Daoy (cell line): ENCODE measurements at regions not wholly inside any gene's neighbourhood (a gene's known extent, or its start where the extent isn't known, plus 50 kb on each side); places are given as distances from the start of the nearest gene placed in this dataset.

Experiments
- DNase-seq: peaks from one replicate; pipeline ENCODE4 v3.0.0-alpha.2; 2015; ENCODE audit warnings: low read depth

- no peak for DNase-seq
Measured at GRCh38 chr1:187079330-187079729, 250.6 kb downstream of the PLA2G4A start.

GRCh38 chr1:187091666-187092065, 262.9 kb downstream of the PLA2G4A start:
- peak; percentile 34 for DNase-seq

- no peak for DNase-seq
Measured at GRCh38 chr1:187092104-187092503, 263.4 kb downstream of the PLA2G4A start.

GRCh38 chr1:187096689-187097088, 267.9 kb downstream of the PLA2G4A start:
- DNase-seq, result no peak

- DNase-seq, result no peak
Measured at GRCh38 chr1:187110351-187110750, 281.6 kb downstream of the PLA2G4A start.

DNA sequence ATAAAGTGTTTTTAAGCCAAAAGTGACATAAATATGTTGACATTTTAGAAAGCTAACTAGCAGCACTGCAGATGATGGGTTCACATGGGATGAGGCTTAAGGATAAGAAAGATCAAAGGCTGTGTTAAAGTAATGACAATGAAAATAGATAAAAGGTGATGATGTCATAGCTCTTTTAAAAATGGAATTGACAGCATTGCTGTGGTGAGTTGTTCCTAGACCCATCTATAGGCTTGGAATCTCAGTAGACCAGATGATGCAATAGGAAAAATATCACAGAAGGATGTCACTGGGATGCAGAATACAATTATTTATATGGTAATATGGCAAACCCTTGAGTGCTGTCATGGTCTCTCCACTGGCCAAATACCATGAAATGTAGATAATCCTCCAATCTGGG, 286.0 kb downstream of the PLA2G4A start:
- DNase-seq, result no peak

DNA sequence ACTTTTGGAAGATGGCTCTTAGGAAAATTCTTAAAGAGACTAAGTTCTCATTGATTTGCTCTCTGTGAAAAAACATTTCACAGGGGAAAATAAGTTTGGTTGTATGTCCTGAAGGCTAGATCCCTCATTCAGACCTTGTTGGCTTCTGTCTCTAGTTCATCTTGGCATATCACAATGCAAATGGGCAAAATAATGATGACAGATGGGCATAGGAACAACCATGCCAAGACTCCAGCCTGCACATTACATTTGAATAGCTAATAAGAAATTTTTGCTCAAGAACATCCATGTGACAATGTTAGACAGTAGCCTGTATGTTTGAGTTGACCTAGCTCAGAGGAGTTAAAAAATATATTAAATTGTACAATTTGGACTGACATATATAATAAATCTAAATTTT, 292.9 kb downstream of the PLA2G4A start:
- no peak for DNase-seq

- DNase-seq, result no peak
Measured at GRCh38 chr1:187122566-187122965, 293.8 kb downstream of the PLA2G4A start.

- no peak for DNase-seq
Measured at GRCh38 chr1:187129132-187129531, 300.4 kb downstream of the PLA2G4A start.

DNA sequence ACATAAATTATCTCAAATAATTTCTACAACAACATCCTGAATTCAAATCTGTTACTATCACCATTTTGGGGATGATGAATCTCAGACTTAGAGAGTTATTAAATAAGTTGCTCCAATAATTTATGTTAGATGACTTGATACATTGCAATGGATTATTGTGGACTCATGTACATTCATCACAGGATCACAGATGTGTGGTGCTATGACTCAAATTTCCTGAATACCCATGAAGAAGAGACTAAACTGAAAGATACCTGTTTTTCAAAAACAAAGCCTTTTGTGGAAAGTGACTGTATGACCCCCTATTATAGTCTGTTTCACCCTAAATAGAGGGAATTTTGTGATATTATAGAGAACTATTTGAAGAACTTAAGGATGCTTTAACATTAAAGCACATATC, 315.0 kb downstream of the PLA2G4A start:
- no peak for DNase-seq

- no peak for DNase-seq
Measured at GRCh38 chr1:187146388-187146787, 317.6 kb downstream of the PLA2G4A start.

DNA sequence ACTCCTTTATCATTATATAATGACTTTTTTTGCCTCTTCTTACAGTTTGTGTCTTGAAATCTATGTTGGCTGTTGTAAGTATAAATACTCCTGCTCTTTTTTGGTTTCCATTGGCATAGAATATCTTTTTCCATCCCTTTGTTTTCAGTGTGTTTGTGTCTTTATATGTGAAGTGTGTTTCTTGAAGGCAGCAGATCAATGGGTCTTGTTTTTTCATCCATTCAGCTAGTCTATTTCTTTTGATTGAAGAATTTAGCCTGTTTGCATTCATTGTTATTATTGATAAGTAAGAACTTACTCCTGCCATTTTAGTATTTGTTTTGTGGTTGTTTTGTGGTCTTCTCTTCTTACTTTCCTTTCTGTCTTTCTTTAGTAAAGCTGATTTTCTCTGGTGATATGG, 322.8 kb downstream of the PLA2G4A start:
- DNase-seq, result no peak

DNA sequence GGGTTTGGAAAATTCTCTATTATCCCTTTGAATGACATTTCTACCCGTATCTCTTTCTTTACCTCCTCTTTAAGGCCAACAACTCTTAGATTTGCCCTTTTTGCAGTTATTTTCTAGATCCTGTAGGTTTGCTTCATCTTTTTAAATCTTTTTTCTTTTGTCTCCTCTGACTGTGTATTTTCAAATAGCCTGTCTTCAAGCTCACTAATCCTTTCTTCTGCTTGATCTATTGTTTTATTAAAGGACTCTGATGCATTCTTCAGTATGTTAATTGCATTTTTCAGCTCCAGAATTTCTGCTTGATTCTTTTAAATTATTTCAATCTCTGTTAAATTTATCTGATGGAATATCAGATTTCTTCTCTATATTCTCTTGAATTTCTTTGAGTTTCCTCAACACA, 324.3 kb downstream of the PLA2G4A start:
- no peak for DNase-seq

GRCh38 chr1:187157115-187157514, 328.4 kb downstream of the PLA2G4A start:
- DNase-seq, result no peak

DNA sequence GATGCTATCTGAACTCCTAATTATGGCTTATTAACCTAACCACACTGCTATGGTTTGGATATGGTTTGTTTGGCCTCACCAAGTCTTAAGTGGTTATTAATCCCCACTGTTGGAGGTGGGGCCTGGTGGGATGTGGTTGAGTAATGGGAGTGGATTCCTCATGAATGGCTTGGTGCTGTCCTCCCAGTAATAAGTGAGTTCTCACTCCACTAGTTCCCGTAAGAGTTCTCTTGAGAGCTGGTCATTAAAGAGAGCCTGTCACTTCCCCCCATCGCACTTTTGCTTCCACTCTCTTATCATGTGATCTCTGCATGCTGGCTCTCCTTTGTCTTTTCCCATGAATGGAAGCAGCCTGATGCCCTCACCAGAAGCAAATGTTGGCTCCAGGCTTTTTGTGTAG, 328.8 kb downstream of the PLA2G4A start:
- DNase-seq, result peak; percentile 27

DNA sequence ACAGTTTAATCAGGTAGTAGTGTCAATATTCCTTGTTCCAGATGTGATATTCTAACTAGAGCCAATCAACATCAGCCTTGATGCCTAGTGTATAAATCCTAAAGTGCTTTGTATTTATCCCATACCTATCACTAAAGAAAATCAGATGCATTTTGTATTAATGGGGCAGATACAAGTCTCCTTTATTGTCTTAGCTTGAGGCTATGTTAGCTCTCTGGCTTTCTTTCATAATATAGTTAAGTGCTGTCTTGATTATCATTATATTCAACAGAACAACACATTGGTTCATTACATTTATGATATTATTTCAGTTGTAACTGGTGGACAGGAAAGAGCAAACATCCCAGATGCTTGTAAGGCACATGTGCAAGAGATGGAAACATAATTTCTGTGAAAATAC, 338.8 kb downstream of the PLA2G4A start:
- DNase-seq, result no peak

DNA sequence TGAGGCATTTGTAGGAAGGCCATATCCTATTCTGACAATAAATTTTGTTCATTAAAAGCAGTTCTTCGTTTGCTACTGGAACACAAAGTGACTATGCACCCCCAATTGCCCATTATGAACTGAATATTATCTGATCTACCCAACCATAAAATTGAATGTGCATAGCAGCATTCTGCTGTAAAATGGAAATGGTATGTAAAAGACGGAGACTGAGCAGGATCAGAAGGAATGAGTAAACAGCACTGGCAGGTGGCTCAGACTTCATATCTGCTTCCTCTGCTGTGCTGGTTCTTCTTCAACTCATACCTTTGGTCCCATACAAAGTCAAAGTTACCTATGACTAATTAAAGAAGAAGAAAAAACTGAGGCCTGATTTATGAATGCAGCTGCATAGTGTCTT, 339.5 kb downstream of the PLA2G4A start:
- no peak for DNase-seq

DNA sequence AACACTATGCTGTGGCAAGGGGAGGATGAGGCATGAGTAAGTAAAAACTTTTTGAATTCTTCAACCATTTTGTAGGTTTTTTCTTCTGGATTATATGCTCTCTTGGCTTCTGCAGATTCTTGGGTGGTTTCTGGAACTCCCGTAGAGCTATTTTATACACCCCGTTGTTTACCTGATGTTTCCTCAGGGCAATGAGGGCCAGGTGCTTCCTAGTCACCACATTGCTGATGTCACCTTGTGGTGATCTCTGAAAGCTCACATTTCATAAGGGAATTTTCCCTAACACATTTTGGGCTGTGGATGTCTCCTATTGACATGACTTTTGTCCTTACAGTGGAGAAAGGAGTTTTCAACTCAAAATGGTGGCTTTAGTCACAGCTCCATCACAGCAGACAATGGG, 356.6 kb downstream of the PLA2G4A start:
- DNase-seq, result no peak

DNA sequence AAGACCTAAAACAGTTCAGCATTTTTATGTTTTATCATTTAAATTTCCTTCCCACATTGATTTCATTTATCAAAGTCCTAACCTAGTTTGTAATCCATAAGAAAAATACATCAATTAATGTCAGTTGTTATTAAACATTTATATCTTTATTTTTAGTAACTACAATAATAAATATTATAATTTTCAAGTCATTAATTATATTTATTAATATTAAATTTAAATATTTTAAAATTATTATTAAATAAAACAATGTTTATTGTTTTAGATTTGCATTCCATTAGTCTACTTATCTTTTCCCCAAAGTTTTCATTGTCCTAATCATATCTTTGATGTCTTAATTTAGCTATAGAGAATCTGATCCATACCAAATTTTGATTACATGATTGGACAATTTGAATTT, 368.9 kb downstream of the PLA2G4A start:
- no peak for DNase-seq

DNA sequence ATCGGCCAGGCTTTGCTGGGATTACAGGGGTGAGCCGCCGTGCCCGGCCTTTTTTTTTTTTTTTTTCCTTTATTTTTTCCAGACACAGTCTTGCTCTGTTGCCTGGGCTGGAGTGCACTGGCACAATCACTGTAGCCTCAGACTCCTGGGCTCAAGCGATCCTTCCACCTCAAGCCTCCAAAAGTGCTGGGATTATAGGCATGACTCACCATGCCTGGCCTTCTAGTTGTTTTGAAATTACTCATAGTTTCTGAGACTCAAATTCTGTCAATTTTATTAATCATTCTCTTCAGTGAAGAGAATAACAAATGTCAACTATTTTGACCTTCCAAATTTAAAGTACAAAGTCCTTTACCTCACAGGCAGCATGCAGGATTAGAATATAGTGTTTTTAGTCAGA, 374.5 kb downstream of the PLA2G4A start:
- DNase-seq, result peak; percentile 69

DNA sequence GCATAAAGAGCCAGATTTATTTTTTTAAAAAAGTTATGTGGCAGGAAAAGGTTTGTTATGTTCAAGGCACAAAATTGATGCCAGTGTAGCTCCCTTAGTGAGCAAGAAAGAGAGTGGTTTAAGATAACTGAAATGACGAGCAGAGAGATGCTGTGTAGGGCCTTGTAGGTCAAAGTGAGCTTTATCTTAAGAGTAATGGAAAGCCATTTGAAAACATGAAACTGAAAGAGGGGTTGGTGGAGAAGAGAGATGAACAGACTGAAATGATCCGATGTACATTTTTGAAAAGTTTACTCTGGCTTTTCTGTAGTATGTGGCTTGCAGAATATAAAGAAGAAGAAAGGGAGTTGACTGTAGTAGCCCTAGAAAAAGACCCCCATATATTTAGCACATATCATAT, 383.6 kb downstream of the PLA2G4A start:
- DNase-seq, result no peak

DNA sequence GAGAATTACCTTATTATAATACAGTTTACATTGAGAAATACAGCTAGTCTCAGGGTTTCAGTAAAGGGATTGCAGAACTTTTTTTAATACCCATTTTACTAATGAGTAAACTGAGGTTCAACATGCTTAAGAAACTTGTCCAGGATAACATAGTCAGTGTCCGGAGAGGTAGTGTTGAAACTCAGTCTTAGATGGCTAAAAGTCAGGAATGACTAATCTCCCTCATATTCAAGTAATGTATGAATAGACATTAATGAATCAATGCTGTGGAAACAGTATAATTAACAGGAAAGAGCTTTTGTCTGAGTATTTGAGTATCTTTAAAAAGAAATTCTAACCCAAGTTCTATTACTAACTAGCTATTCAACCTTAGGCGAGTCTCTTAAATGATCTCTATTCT, 397.6 kb downstream of the PLA2G4A start:
- DNase-seq, result no peak

GRCh38 chr1:187228790-187229189, 400.0 kb downstream of the PLA2G4A start:
- DNase-seq, result no peak

- no peak for DNase-seq
Measured at GRCh38 chr1:187229496-187229895, 400.7 kb downstream of the PLA2G4A start.

- no peak for DNase-seq
Measured at GRCh38 chr1:187234706-187235105, 406.0 kb downstream of the PLA2G4A start.
